GM21528 (cell line): ENCODE measurements at regions not wholly inside any gene's neighbourhood (a gene's known extent, or its start where the extent isn't known, plus 50 kb on each side); places are given as distances from the start of the nearest gene placed in this dataset.
"Not testable (repeated sequence)": the region's sequence is repeated elsewhere in the genome, so short reads cannot be mapped to it uniquely, and the experiment has no call there.

Source experiments
- ATAC-seq: cut with Tn5 transposase; IDR thresholded peaks from one replicate; pipeline ENCODE4 v1.9.1; 2021; ENCODE audit warnings: mild to moderate bottlenecking, moderate library complexity; ENCODE audit not compliant: unreplicated experiment, low FRiP score

GRCh38 chr2:7613831-7614230 is 696.6 kb downstream of the RNF144A start:
- no peak for ATAC-seq

- ATAC-seq = no peak
These were observed 700.8 kb downstream of the RNF144A start for GRCh38 chr2:7618031-7618430.

- ATAC-seq = no peak
These were observed 702.2 kb downstream of the RNF144A start for GRCh38 chr2:7619203-7619970.

GRCh38 chr2:7620255-7620654 is 703.0 kb downstream of the RNF144A start:
- no peak for ATAC-seq

- no peak for ATAC-seq
These were observed 704.0 kb downstream of the RNF144A start for GRCh38 chr2:7621018-7621814.

GRCh38 chr2:7625392-7626138 is 708.4 kb downstream of the RNF144A start:
- ATAC-seq = peak; percentile 60

- no peak for ATAC-seq
These were observed 708.9 kb downstream of the RNF144A start for GRCh38 chr2:7626139-7626537.

GRCh38 chr2:7627583-7627982 is 710.4 kb downstream of the RNF144A start:
- no peak for ATAC-seq

- ATAC-seq = no peak
These were observed 715.2 kb downstream of the RNF144A start for GRCh38 chr2:7632420-7632819.

- no peak for ATAC-seq
These were observed 716.4 kb downstream of the RNF144A start for GRCh38 chr2:7633566-7634153.

- ATAC-seq = no peak
These were observed 717.2 kb downstream of the RNF144A start for GRCh38 chr2:7634409-7634808.

- no peak for ATAC-seq
These were observed 722.3 kb downstream of the RNF144A start for GRCh38 chr2:7639476-7639875.

GRCh38 chr2:7641272-7641671 is 724.1 kb downstream of the RNF144A start:
- not testable (repeated sequence) for ATAC-seq

- ATAC-seq = no peak
These were observed 728.8 kb downstream of the RNF144A start for GRCh38 chr2:7646024-7646423.

- ATAC-seq = no peak
These were observed 729.4 kb downstream of the RNF144A start for GRCh38 chr2:7646661-7647060.

GRCh38 chr2:7648221-7648795 is 731.1 kb downstream of the RNF144A start:
- no peak for ATAC-seq

- no peak for ATAC-seq
These were observed 732.4 kb downstream of the RNF144A start for GRCh38 chr2:7649461-7650228.

GRCh38 chr2:7653617-7654016 is 736.4 kb downstream of the RNF144A start:
- no peak for ATAC-seq

- ATAC-seq = no peak
These were observed 738.4 kb downstream of the RNF144A start for GRCh38 chr2:7655629-7656028.

GRCh38 chr2:7657526-7657925 is 740.3 kb downstream of the RNF144A start:
- ATAC-seq = not testable (repeated sequence)
